Central memory CD8-positive, alpha-beta T cell (primary cell): ENCODE measurements at regions not wholly inside any gene's neighbourhood (a gene's known extent, or its start where the extent isn't known, plus 50 kb on each side); places are given as distances from the start of the nearest gene placed in this dataset.

Source experiments
- ATAC-seq: fragments of 150-1000 bp; cut with Tn5 transposase; replicated peaks from 2 replicates; pipeline ENCODE4 v1.10.0; 2022; ENCODE audit warnings: mild to moderate bottlenecking, moderate FRiP score, moderate number of reproducible peaks; ENCODE audit not compliant: poor library complexity, severe bottlenecking; ENCODE audit errors: extremely low read depth
- DNase-seq, 2 donors: peaks; one replicate each; pipeline ENCODE4 v3.0.0; 2021; ENCODE audit warnings: low spot score in 2 of 2
- H3K27ac Mint-ChIP-seq: one replicate; pipeline ENCODE4 v1.8.0; 2022; ENCODE audit warnings: low read depth, mild to moderate bottlenecking, moderate library complexity, mixed read lengths
- H3K27me3 Mint-ChIP-seq: one replicate; pipeline ENCODE4 v1.8.0; 2022; ENCODE audit warnings: mixed read lengths
- H3K36me3 Mint-ChIP-seq: one replicate; pipeline ENCODE4 v1.8.0; 2022; ENCODE audit warnings: mild to moderate bottlenecking, moderate library complexity, mixed read lengths; ENCODE audit not compliant: insufficient read depth
- H3K4me1 Mint-ChIP-seq: one replicate; pipeline ENCODE4 v1.8.0; 2022; ENCODE audit warnings: mixed read lengths
- H3K4me3 Mint-ChIP-seq: one replicate; pipeline ENCODE4 v1.8.0; 2022; ENCODE audit warnings: mild to moderate bottlenecking, moderate library complexity, mixed read lengths
- H3K9me3 Mint-ChIP-seq: one replicate; pipeline ENCODE4 v1.8.0; 2022; ENCODE audit warnings: mixed read lengths

DNA sequence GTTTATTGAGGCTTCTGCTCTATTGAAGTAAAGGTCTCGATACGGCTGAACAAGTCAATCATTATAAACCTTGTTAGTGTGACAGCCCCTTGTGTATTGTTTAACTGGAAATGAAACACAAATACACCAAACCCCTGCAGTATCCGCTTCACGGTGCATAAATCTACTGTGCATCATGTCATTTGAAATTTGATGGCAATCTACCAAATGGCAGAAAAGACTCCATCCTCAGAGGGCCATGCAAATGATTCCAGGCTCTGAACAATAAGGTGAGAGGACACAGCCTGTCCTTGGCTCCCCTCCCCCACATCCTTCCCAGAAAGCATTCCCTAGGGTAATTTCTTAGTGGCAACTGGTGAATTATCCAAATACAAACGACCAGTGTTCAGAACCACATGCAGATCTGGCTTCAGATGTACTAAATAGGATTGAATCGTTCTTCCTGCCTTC, 80.6 kb downstream of the ADCYAP1 start:
- Mint-ChIP-seq H3K9me3 (no peaks in the 10 kb centered on the region), H3K27me3 (no peaks in the 10 kb centered on the region), H3K36me3 (no peaks in the 10 kb centered on the region), H3K4me1 (no peaks in the 10 kb centered on the region), H3K4me3 (no peak overlapping the region), H3K27ac (no peak overlapping the region)
- ATAC-seq (no peak), DNase-seq (no peak)

DNA sequence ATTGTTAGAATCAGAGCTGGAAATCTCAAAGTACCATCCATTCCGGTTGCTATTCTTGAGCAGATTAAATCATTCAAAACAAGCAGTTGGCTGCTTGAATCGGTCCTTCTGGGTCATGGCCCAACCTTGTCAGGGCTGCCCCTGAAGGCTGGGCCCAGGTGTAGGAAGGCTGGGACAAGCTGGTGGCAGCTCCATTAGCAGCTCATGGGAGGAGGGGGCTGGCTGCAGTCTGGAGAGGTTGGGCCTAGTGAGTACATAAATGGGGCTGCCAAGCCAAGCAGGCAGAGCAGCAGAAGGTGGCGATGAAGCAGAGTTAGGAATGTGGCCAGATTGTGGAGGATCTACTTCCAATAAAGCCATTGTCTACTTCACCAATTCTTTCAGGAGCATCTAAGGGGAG, 81.4 kb downstream of the ADCYAP1 start:
- ATAC-seq = no peak
- DNase-seq = no peak
- no peaks in the 10 kb centered on the region for H3K9me3 Mint-ChIP-seq
- H3K27me3 Mint-ChIP-seq = no peaks in the 10 kb centered on the region
- no peaks in the 10 kb centered on the region for H3K36me3 Mint-ChIP-seq
- no peak overlapping the region for H3K27ac Mint-ChIP-seq
- no peak overlapping the region for H3K4me3 Mint-ChIP-seq
- no peaks in the 10 kb centered on the region for H3K4me1 Mint-ChIP-seq

DNA sequence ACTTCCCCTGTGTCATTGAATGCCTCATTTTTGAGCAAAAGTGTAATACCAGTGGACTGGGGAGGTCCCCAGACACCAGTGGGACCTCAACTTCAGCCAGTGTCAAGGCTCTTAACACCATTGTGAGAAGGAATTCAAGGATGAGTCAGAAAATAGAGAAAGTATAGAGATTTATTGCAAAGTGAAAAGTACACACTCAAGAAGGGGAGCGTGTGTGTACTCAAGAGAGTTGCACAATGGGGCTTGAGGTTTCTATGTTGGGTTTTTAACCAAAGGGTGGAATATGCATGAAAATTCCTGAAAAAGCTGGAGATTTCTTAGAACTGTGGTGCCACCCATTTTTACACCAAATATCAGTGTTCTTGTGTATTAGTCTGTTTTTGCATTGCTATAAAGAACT, 81.9 kb downstream of the ADCYAP1 start:
- DNase-seq = no peak
- Mint-ChIP-seq H3K4me3 (no peak overlapping the region), H3K27ac (no peak overlapping the region), H3K27me3 (no peaks in the 10 kb centered on the region), H3K9me3 (no peaks in the 10 kb centered on the region), H3K4me1 (no peaks in the 10 kb centered on the region), H3K36me3 (no peaks in the 10 kb centered on the region)
- ATAC-seq = no peak

DNA sequence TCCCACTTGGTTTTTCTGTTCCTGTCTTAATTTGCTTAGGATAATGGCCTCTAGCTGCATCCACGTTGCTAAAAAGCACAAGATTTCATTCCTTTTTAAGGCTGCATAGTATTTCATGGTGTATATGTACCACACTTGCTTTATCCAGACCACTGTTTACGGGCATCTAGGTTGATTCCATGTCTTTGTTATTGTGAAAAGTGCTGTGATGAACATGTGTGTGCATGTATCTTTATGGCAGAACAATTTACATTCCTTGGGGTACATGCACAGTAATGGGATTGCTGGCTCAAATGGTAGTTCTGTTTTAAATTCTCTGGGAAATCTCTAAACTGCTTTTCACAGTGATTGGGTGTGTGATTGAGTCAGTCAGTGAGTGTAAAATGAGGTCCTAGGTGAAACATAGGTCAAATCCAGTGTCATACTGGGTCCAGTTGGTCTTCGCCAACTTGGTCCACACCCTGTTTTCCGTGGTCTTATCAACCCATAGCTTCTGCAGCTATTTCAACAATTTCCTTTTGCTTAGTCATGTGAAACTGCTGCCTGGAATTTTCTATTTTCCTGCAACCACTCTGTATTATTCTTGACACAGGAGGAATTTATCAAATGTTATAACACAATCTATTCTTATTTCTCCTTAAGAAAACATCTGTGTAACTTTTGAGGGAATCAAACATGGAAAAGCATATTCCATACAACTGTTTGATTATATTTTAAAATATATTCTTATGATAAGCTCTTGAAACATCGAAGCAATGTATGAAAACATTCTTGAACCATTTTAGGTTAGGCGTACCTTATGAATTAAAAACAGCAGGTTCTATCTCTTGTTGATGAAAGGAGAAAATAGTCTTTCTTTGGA, 82.9 kb downstream of the ADCYAP1 start:
- Mint-ChIP-seq H3K36me3 (no peaks in the 10 kb centered on the region), H3K4me3 (no peak overlapping the region), H3K4me1 (no peaks in the 10 kb centered on the region), H3K27ac (no peak overlapping the region), H3K9me3 (peaks cover 6% of the 10 kb centered on the region), H3K27me3 (no peaks in the 10 kb centered on the region)
- no peak for DNase-seq
- no peak for ATAC-seq

DNA sequence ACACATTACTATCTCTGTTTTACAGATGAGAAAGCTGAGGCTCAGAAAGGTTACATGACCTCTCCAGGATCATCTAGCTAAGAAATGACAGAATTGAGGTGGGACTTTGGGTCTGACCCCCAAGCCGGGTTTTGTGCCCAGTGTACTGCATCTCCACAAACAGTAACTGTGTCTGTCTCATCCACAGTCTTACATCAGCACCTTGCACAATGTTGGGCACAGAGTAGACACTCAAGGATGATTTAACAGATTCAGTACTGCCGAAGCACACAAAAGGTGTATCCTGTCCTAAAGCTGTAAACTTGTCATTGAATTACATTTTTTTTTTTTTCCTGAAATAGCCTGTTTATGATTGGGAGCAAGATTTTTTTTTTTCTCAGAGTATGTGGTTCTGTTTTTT, 84.8 kb downstream of the ADCYAP1 start:
- Mint-ChIP-seq H3K36me3 (no peaks in the 10 kb centered on the region), H3K27me3 (peaks cover 2% of the 10 kb centered on the region), H3K27ac (no peak overlapping the region), H3K4me3 (no peak overlapping the region), H3K9me3 (peaks cover 8% of the 10 kb centered on the region), H3K4me1 (no peaks in the 10 kb centered on the region)
- DNase-seq (no peak), ATAC-seq (no peak)

DNA sequence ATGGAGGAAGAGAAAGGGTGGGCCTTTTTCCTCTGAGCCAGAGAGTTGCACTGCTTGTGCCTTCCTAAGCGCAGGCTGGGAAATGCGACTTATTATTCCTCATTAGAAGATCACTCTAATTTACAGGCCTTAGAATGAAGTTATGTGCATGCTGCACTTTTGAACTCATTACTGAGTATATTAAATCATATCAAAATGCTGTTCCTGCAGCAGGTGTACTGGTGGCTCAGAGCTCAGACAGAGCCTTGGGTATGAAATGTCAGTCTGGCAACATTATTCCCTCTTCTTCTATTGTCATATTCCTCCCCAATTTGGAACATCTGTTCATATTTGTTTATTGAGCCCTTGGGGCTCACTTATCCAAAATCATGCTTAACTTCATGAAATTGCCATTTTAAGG, 85.5 kb downstream of the ADCYAP1 start:
- H3K4me3 Mint-ChIP-seq = no peak overlapping the region
- no peak for DNase-seq
- no peaks in the 10 kb centered on the region for H3K36me3 Mint-ChIP-seq
- H3K27me3 Mint-ChIP-seq = peaks cover 8% of the 10 kb centered on the region
- no peaks in the 10 kb centered on the region for H3K4me1 Mint-ChIP-seq
- no peak for ATAC-seq
- H3K27ac Mint-ChIP-seq = no peak overlapping the region
- H3K9me3 Mint-ChIP-seq = peaks cover 12% of the 10 kb centered on the region

DNA sequence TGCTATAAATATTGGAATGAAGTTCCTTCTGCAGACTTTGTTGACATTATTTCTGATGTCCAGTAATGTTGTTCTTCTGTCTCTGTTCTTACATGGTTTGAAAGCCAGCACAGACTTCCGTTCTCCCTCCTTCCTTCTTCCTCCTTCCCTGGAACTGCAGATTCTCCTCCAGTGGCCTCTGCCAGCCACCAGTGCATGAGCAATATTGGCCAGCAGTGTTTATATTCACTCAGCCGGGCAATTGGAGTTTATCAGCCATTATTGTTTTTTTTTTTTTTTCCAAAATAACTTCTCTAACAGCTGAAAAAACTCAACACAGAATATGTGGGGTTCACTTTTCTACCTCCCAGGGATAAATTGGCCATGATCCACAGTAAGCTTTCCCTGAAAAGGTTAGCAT, 86.8 kb downstream of the ADCYAP1 start:
- no peak overlapping the region for H3K27ac Mint-ChIP-seq
- DNase-seq (no peak), ATAC-seq (no peak)
- H3K9me3 Mint-ChIP-seq = peaks cover 12% of the 10 kb centered on the region
- H3K27me3 Mint-ChIP-seq = peaks cover 8% of the 10 kb centered on the region
- no peaks in the 10 kb centered on the region for H3K36me3 Mint-ChIP-seq
- H3K4me3 Mint-ChIP-seq = no peak overlapping the region
- H3K4me1 Mint-ChIP-seq = no peaks in the 10 kb centered on the region

DNA sequence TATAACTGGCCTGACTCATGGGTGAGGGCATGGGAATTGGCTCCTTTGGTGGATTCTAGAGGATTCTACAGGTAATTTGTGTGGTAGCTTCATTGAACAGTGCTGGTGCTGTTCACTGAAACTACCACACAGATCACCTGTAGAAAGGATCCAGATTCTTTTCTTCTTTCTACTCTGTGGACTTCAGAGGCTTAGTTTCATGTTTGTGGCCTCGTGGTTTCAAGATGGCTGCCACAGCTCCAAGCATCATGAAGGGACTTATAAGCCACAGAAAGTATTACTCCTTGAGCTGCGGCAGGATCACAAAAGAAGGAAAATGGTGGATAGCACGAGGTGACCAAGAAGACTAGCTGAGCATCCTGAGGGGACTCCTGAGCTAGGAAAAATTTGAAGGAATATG, 88.9 kb downstream of the ADCYAP1 start:
- Mint-ChIP-seq H3K27ac (no peak overlapping the region), H3K4me3 (no peak overlapping the region), H3K4me1 (no peaks in the 10 kb centered on the region), H3K9me3 (peaks cover 17% of the 10 kb centered on the region), H3K27me3 (peaks cover 8% of the 10 kb centered on the region), H3K36me3 (no peaks in the 10 kb centered on the region)
- ATAC-seq (no peak), DNase-seq (no peak)

DNA sequence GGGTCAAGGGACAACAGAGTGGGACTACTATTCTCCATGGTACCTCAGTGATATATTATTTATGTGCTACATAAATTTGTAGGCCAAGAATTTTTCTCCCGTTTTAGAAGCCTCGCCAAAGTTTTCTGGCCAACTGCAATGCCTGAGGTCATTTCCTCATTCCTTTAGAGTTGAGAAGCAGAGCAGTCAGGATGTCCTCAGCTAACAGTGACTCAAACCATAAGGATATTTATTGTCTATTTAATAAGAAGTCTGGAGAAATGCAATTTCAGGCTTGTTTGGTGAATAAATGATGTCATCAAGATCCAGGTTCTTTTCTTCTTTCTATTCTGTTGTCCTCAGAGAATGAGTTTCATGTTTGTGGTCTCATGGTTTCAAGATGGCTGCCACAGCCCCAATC, 91.0 kb downstream of the ADCYAP1 start:
- DNase-seq = no peak
- Mint-ChIP-seq H3K27me3 (peaks cover 8% of the 10 kb centered on the region), H3K9me3 (peaks cover 18% of the 10 kb centered on the region), H3K36me3 (no peaks in the 10 kb centered on the region), H3K27ac (no peak overlapping the region), H3K4me1 (no peaks in the 10 kb centered on the region), H3K4me3 (no peak overlapping the region)
- no peak for ATAC-seq

DNA sequence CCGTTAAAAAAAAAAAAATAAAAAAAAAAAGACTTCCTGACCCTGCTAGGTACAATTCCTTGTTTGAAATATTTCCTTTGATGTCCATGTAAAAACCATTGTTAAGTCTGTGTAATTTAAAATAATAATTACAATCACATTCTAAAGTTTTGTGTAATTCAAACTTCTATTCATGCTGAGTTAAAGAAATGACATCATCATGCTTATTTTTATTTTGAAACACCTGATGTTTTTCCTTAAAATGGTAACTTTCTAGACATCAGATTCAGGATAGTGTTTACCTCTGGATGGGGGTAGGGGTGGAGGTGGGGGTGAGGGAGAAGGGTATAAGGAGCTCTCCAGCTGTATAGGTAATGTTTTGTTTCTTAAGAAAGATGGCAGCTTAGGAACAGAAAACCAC, 92.8 kb downstream of the ADCYAP1 start:
- no peaks in the 10 kb centered on the region for H3K4me1 Mint-ChIP-seq
- no peak overlapping the region for H3K4me3 Mint-ChIP-seq
- peaks cover 21% of the 10 kb centered on the region for H3K9me3 Mint-ChIP-seq
- DNase-seq (no peak), ATAC-seq (no peak)
- H3K36me3 Mint-ChIP-seq = no peaks in the 10 kb centered on the region
- no peak overlapping the region for H3K27ac Mint-ChIP-seq
- H3K27me3 Mint-ChIP-seq = peaks cover 8% of the 10 kb centered on the region

DNA sequence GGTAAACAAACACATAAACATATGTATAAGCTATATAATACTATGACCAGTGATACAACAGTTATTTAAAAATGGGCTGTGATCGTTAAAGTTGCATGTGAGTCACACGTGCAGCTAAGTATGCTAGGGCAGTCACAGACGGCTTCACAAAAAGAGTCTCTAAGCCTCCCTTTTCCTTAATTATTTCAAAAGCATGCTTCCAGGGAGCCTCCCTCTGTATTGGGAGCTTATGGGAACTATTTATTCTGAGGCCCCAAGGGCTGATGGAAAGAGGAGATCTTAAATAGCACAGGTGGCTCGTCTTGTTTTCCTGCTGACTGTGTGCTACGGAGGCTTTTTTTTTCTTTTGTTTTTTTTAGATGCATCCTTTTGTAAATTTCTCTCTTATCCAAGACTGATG, 94.3 kb downstream of the ADCYAP1 start:
- no peak for ATAC-seq

DNA sequence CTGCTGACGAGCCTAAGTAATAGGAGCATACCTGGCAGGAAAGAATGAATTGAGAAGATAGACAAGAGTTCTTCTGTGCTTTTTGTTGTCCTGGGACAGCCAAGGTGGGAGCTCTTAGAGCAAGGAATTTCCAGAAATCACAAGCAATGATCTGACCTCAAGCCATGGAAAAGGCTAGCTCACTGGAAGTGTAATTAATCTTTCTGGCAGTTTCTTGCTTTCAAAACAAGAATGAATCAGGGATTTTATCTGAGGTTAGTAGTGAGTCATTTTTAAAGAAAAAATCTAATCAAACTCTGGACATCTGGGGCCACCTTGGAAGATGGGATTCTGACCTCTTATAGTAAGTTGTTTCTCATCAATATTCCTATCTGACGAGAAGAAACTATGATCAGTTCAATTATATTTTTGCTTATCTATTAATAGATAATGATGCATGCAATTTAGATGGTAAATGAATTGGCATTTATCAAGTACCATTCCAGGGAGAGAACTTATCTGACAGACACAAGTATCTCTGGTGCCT, 98.0 kb downstream of the ADCYAP1 start:
- DNase-seq (no peak), ATAC-seq (no peak)
- H3K36me3 Mint-ChIP-seq = no peaks in the 10 kb centered on the region
- peaks cover 20% of the 10 kb centered on the region for H3K9me3 Mint-ChIP-seq
- no peaks in the 10 kb centered on the region for H3K4me1 Mint-ChIP-seq
- H3K27ac Mint-ChIP-seq = no peak overlapping the region
- H3K27me3 Mint-ChIP-seq = no peaks in the 10 kb centered on the region
- no peak overlapping the region for H3K4me3 Mint-ChIP-seq

More for the DNA sequence above, 94.3 kb downstream of the ADCYAP1 start:
- Mint-ChIP-seq H3K4me3 (no peak overlapping the region), H3K36me3 (no peaks in the 10 kb centered on the region), H3K4me1 (no peaks in the 10 kb centered on the region), H3K27me3 (peaks cover 8% of the 10 kb centered on the region), H3K9me3 (peaks cover 26% of the 10 kb centered on the region), H3K27ac (no peak overlapping the region)
- DNase-seq = no peak

DNA sequence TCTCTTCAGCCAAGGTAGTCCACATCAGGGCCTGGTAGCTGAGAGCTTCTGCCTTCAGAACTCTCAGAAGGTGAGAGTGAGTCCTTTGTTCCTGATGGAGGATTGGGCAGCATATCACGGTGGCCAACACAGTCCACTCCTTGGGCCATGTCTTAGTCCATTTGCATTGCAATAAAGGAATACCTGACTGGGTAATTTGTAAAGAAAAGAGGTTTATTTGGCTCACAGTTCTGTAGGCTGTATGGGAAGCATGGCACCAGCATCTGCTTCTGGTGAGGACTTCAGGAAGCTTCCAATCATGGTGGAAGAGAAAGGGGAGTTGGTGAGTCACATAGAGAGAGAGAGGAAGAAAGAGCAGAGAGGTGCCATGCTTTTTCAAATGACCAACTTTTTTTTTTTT, 98.8 kb downstream of the ADCYAP1 start:
- Mint-ChIP-seq H3K27ac (no peak overlapping the region), H3K4me1 (no peaks in the 10 kb centered on the region)
- no peak for DNase-seq

More for the DNA sequence above, 98.8 kb downstream of the ADCYAP1 start:
- Mint-ChIP-seq H3K27me3 (no peaks in the 10 kb centered on the region), H3K4me3 (no peak overlapping the region), H3K9me3 (peaks cover 20% of the 10 kb centered on the region), H3K36me3 (no peaks in the 10 kb centered on the region)
- ATAC-seq = no peak
